ENCODE measurements at regions not wholly inside any gene's neighbourhood (a gene's known extent, or its start where the extent isn't known, plus 50 kb on each side); places are given as distances from the start of the nearest gene placed in this dataset.
"Not testable (repeated sequence)": the region's sequence is repeated elsewhere in the genome, so short reads cannot be mapped to it uniquely, and the experiment has no call there.

DNA sequence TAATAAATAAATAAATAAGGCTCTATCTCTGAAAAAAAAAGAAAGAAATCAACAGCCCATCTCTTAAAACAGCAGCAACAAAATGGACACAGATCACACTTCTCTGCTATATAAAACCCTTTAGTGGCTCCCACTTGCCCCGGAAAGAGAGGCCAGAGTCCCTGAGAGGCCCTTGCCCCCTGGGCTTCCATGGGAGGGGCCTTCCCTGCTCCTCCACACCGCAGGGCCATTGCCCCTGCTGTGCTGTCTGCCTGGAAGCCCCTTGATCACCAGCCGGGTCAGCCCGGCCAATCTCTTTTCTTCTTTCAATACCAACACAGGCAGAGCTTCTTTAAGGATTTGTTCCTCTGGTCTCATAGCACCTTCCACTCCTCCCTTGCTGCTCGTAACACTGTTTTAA lies 171.1 kb downstream of the URI1 start:
- no peaks in the 10 kb centered on the region for H3K36me3 ChIP-seq
- TF ChIP-seq, protein P1, sequence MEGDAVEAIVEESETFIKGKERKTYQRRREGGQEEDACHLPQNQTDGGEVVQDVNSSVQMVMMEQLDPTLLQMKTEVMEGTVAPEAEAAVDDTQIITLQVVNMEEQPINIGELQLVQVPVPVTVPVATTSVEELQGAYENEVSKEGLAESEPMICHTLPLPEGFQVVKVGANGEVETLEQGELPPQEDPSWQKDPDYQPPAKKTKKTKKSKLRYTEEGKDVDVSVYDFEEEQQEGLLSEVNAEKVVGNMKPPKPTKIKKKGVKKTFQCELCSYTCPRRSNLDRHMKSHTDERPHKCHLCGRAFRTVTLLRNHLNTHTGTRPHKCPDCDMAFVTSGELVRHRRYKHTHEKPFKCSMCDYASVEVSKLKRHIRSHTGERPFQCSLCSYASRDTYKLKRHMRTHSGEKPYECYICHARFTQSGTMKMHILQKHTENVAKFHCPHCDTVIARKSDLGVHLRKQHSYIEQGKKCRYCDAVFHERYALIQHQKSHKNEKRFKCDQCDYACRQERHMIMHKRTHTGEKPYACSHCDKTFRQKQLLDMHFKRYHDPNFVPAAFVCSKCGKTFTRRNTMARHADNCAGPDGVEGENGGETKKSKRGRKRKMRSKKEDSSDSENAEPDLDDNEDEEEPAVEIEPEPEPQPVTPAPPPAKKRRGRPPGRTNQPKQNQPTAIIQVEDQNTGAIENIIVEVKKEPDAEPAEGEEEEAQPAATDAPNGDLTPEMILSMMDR (IDR thresholded peaks at IDR 0.05) = no peak
- H3K4me3 ChIP-seq = no peak overlapping the region
- no peak for DNase-seq
- H3K9me3 ChIP-seq = no peaks in the 10 kb centered on the region
- H3K4me1 ChIP-seq = no peaks in the 10 kb centered on the region
- ATAC-seq = no peak
- H3K27me3 ChIP-seq = peaks cover 0 to 22% of the 10 kb centered on the region in 2 donors
- no peak overlapping the region for H3K27ac ChIP-seq
- intact Hi-C loops (cut with DNase I) = no loop called here

DNA sequence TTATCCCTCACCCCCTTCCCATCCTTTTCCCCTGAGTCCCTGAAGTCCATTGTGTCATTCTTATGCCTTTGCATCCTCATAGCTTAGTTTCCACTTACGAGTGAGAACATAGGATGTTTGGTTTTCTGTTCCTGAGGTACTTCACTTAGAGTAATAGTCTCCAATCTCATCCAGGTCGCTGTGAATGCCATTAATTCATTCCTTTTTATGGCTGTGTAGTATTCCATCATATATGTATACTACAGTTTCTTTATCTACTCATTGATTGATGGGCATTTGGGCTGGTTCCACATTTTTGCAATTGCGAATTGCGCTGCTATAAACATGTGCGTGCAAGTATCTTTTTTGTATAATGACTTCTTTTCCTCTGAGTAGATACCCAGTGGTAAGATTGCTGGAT lies 172.1 kb downstream of the URI1 start:
- H3K27me3 ChIP-seq = peaks cover 0 to 22% of the 10 kb centered on the region in 2 donors
- H3K9me3 ChIP-seq; DNase-seq; intact Hi-C loops (cut with DNase I); ATAC-seq; H3K4me1 ChIP-seq; H3K36me3 ChIP-seq; H3K4me3 ChIP-seq; H3K27ac ChIP-seq: not testable (repeated sequence)

DNA sequence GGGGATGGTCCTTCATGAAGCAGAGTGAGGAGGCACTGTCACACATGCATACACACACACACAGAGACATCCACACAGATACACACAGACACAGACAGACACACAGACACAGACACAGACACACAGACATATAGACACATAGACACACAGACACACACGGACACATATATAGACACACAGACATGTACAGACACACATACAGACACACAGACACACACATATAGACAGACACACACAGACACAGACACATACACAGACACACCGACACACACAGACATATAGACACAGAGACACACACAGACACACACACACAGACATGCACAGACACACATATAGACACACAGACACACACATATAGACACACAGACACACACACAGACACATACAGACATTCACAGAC lies 173.9 kb downstream of the URI1 start:
- ATAC-seq (no peak), DNase-seq (no peak)
- Histone ChIP-seq H3K4me1 (no peaks in the 10 kb centered on the region), H3K27ac (no peak overlapping the region), H3K36me3 (no peaks in the 10 kb centered on the region), H3K9me3 (no peaks in the 10 kb centered on the region), H3K27me3 (peaks cover 0 to 26% of the 10 kb centered on the region in 2 donors), H3K4me3 (no peak overlapping the region)
- TF ChIP-seq, protein P1 (IDR thresholded peaks at IDR 0.05) = no peak
- intact Hi-C loops (cut with DNase I) = no loop called here

DNA sequence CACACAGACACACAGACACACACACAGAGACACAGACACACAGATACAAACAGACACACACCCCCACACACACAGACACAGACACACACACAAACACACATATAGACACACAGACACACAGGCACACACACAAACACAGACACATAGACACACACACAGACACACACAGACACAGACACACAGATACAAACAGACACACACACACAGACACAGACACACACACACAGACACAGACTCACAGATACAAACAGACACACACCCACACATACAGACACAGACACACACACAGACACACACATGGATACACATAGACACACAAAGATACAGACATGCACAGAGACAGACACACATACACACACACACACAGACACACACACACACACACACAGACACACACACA lies 174.5 kb downstream of the URI1 start:
- TF ChIP-seq, protein P1 (IDR thresholded peaks at IDR 0.05) = no peak
- Histone ChIP-seq H3K4me1 (no peaks in the 10 kb centered on the region), H3K4me3 (no peak overlapping the region), H3K27ac (no peak overlapping the region), H3K36me3 (no peaks in the 10 kb centered on the region), H3K9me3 (no peaks in the 10 kb centered on the region), H3K27me3 (peaks cover 0 to 29% of the 10 kb centered on the region in 2 donors)
- intact Hi-C loops (cut with DNase I) = no loop called here
- DNase-seq = no peak
- ATAC-seq = no peak

DNA sequence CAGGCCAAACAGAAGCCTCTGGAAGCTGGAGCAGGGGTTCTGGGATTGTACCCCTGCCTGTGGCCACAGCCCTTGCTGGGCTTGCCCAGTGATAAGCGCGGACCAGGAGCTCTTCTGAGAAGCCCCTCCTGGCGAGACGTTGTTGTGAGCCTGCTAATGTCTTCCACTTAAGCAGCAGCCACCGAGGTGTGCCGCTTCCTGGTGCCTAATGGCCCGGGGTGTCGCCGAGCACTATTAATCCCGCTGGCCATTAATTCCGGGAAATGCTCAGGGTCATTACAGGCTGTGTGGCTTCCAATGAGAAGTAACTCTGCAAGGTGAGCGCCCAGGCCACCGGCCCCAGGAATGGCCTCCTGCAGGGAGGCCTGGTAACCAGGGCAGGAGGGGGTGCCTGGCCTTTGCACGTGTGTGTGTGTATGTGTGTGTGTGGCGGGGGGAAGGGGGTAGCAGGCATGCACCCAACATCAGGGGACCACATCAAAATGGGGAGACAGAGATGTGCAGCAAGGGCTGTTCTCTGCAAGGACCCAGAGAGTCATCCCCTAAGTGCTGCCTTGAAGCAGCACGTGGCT lies 175.0 kb downstream of the URI1 start:
- Histone ChIP-seq H3K9me3 (no peaks in the 10 kb centered on the region), H3K27me3 (peaks cover 0 to 32% of the 10 kb centered on the region in 2 donors), H3K4me3 (no peak overlapping the region), H3K4me1 (no peaks in the 10 kb centered on the region), H3K36me3 (no peaks in the 10 kb centered on the region), H3K27ac (no peak overlapping the region)
- intact Hi-C loops (cut with DNase I) = no loop called here
- DNase-seq (no peak), ATAC-seq (no peak)
- TF ChIP-seq, protein P1 (IDR thresholded peaks at IDR 0.05) = no peak

DNA sequence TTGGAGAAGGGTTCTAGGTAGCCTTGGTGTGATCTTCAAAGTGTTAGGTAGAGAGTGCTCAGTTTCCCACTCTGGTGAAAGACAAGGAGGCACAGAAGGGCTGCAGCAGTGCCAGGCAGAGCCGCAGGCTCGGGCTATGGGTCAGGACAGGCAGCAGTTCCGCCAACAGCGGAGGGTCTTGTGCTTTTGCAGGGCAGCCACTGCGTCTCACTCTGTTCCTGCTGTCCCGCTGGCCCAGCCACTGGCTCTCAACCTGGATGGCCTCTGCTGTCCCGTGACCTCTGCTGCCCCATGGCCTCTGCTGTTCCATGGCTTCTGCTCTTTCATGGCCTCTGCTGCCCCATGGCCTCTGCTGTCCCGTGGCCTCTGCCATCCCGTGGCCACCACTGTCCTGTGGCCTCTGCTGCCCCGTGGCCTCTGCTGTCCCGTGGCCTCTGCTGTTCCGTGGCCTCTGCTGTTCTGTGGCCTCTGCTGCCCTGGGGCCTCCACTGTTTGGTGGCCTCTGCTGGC lies 175.7 kb downstream of the URI1 start:
- Histone ChIP-seq H3K4me3 (no peak overlapping the region), H3K9me3 (no peaks in the 10 kb centered on the region), H3K4me1 (no peaks in the 10 kb centered on the region), H3K27me3 (peaks cover 0 to 36% of the 10 kb centered on the region in 2 donors), H3K27ac (no peak overlapping the region), H3K36me3 (no peaks in the 10 kb centered on the region)
- ATAC-seq (no peak), DNase-seq (no peak)
- intact Hi-C loops (cut with DNase I) = no loop called here
- TF ChIP-seq, protein P1 (IDR thresholded peaks at IDR 0.05) = no peak
